Upper lobe of left lung (tissue), 4 donors: ENCODE measurements at regions not wholly inside any gene's neighbourhood (a gene's known extent, or its start where the extent isn't known, plus 50 kb on each side); places are given as distances from the start of the nearest gene placed in this dataset.

ENCODE experiments used
- POLR2A ChIP-seq, 4 donors: fragments of 450-650 bp; IDR thresholded peaks; one replicate each; pipeline ENCODE4 v1.5.1; 2016 to 2017; ENCODE audit warnings: antibody characterized with exemption in 4 of 4, mild to moderate bottlenecking in 2 of 4
- POLR2AphosphoS5 ChIP-seq, 2 donors: sonication (generic); formaldehyde crosslinking; IDR thresholded peaks; one replicate each; pipeline ENCODE4 v1.5.1; 2017; ENCODE audit warnings: antibody characterized with exemption in 2 of 2
- TF ChIP-seq, protein P1 (sequence below), 6 experiments: fragments of 450-650 bp in 4 of 6; fragments of 200-600 bp in 2 of 6; sonication (generic) in 2 of 6; IDR thresholded peaks; one replicate each; pipeline ENCODE4 v1.5.1; 2016 to 2019; ENCODE audit warnings: antibody characterized with exemption in 6 of 6

DNA sequence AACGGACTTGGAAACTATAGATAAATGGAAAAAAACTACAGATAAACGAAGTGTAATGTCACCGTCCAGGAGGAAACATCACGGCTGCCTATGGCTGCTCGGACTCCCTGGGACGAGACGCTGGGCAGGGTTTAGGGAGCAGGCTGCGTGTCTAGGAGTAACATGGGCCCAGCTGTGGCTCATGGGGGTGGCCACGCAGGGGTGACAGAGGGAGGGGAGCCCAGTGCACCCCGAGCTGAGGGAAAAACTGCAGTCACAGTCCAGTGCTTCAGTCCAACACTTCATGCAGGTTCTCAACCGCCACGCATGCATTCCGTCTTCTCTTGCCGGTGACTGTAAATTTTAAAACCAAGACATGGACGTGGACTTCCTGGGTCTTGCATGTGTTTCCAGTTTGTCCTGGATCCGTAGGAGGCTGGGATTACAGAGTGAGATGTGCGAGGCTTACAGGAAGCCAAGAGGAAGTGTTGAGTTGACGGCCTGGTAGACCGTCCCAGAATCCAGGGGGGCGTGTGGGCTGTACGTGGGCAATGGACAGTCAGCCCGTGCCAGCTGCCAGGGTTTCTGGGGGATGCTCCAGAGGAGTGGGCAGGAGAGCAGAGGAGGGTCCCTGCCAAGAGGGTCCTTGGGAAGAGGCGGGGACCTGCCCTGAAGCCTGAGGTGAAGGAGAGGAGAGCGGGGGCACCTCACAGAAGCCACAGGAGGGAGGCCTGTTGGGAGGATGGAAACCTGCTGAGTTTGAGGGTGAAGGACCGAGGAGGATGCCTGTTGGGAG lies 691.4 kb downstream of the BRD1 start:
- TF ChIP-seq POLR2AphosphoS5 (IDR thresholded peaks at IDR 0.05) (no peak), POLR2A (IDR thresholded peaks at IDR 0.05) (no peak)
- TF ChIP-seq, protein P1, sequence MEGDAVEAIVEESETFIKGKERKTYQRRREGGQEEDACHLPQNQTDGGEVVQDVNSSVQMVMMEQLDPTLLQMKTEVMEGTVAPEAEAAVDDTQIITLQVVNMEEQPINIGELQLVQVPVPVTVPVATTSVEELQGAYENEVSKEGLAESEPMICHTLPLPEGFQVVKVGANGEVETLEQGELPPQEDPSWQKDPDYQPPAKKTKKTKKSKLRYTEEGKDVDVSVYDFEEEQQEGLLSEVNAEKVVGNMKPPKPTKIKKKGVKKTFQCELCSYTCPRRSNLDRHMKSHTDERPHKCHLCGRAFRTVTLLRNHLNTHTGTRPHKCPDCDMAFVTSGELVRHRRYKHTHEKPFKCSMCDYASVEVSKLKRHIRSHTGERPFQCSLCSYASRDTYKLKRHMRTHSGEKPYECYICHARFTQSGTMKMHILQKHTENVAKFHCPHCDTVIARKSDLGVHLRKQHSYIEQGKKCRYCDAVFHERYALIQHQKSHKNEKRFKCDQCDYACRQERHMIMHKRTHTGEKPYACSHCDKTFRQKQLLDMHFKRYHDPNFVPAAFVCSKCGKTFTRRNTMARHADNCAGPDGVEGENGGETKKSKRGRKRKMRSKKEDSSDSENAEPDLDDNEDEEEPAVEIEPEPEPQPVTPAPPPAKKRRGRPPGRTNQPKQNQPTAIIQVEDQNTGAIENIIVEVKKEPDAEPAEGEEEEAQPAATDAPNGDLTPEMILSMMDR (IDR thresholded peaks at IDR 0.05), result no peak
